GM18508 (cell line): ENCODE measurements at regions not wholly inside any gene's neighbourhood (a gene's known extent, or its start where the extent isn't known, plus 50 kb on each side); places are given as distances from the start of the nearest gene placed in this dataset.
"Not testable (repeated sequence)": the region's sequence is repeated elsewhere in the genome, so short reads cannot be mapped to it uniquely, and the experiment has no call there.

Experiments used
- ATAC-seq: cut with Tn5 transposase; IDR thresholded peaks from one replicate; pipeline ENCODE4 v1.9.1; 2021; ENCODE audit warnings: moderate number of reproducible peaks; ENCODE audit not compliant: insufficient read depth, unreplicated experiment

- no peak for ATAC-seq
Measured at GRCh38 chr11:115656669-115657068, 152.5 kb upstream of the CADM1 start.

- ATAC-seq, result no peak
Measured at GRCh38 chr11:115656041-115656440, 151.8 kb upstream of the CADM1 start.

GRCh38 chr11:115654792-115655191, 150.6 kb upstream of the CADM1 start:
- no peak for ATAC-seq

DNA sequence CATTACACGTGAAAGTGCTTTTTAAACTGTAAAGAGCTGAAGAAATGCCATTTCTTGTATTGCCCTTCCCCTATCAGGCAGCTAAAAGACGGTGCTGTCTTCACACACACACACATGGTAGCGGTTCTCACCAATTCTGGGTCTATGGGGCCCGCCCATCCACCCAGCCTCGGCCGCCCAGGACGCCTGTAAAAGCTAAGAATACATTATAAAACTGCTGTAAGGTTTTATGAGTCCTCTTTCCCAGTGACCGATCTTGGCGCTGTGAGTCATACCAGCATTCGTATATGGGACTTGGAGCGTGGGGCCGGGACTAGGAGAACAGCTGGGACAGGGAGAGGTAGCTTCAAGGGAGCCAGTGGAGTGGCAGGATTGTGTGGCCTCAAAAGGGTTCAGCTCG, 149.7 kb upstream of the CADM1 start:
- no peak for ATAC-seq

DNA sequence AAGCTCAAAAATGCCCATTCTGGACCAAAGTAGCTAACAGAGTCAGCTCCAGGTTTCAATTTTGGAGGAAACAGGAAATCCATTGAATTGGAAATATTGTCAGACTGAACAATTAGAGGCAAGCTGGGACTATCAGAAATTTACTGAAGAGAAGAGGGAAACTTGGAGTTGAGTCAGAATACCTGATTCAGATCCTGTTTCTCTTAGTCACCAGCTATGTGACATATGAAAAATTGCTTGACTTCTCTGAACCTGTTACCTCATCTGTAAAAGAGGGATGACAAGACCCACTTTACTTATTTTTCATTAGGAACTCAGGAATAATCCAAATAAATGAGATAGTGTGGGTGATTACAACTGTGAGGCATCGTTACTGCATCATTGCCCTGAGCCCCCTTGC, 148.9 kb upstream of the CADM1 start:
- no peak for ATAC-seq

- no peak for ATAC-seq
Measured at GRCh38 chr11:115652496-115652895, 148.3 kb upstream of the CADM1 start.

- ATAC-seq, result no peak
Measured at GRCh38 chr11:115652094-115652493, 147.9 kb upstream of the CADM1 start.

DNA sequence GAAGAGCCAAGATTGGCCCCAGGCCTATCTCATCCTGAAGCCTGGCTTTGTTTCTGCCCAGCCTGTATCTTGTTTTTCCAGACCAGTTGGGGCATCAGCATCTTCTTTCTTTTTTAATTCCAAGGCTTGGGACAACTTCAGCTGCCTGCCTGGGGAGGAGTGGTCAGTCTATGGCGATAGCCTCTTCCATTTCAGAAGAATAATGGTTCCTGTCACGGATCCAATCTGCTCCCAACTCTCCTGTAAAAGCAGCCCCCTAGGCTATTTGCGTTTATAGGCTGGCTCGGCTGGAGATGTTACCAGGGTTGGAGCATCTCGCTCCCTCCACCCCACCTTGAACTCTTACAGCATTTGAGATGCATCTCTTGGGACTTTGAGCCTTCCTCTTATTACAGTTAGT, 145.2 kb upstream of the CADM1 start:
- no peak for ATAC-seq

- no peak for ATAC-seq
Measured at GRCh38 chr11:115645631-115646317, 141.6 kb upstream of the CADM1 start.

DNA sequence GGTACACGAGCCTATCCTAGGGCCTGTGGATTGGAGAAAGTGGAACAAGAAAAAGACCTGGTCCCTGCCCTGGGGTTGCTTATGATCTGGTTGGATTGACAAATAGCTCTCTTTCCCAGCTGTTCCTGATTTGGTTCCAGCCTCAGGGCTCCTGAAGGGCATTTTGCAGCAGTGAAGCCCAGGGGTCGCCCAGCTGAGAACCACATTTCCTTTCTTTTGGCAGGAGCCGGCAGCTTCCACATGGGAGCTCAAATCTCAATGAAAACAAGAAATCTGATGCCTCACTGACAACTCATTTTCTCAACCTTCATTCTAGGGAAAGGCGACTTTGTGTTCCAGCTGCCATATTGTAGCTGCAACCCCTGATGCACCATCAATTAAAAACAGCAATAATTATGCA, 140.6 kb upstream of the CADM1 start:
- ATAC-seq, result no peak

DNA sequence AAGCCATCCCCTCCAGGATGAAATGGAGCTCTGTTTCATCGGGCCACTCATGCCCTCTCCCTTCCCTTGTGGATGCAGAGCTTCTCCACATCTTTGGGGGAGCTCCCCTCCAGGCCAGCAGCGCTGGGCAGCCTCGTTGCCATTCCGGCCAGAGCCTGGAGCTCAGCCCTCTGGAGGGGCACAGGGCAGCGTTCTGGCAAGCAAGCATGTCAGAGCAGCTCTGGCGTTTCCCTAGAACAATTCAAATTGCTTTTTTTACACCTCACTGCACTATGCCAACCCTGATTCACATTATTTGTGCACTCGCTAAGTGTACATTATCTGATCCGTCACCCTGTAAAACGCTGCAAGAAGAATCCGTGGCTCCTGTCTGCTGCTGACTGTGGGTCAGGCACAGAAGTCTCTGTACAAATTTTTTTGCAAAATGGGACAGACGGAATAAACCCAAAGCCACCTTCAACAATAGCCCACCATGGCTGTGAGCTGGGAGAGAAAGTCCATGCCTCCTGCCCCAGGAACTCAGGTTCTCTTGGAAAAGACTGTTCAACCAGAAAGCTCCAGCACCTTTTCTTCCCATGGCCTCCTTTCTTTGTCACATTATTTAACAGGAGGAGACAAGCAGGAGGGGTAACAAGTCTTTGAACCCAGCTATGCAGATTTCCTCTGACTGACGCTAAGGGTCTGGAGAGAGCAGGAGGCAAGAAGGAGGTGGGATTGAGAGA, 139.5 kb upstream of the CADM1 start:
- no peak for ATAC-seq

DNA sequence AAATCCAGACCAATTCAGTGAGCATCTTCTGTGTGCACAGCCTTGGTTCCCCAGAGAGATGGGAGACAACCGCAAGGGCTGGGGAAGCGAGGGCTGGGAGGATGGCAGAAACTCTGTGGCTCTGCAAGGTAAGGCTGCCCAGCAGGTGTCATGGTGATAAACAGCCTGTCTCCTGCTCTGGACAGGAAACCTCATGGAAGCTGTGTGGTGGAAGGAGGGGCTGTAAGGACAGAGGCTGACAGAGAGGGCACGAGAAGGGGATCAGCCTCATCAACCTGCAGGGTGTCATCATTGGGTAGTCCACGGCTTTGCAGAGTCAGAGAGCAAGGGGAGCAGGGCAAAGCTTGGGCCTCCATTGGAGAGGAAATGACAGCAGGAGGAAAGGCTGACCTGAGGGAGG, 138.4 kb upstream of the CADM1 start:
- ATAC-seq, result no peak

DNA sequence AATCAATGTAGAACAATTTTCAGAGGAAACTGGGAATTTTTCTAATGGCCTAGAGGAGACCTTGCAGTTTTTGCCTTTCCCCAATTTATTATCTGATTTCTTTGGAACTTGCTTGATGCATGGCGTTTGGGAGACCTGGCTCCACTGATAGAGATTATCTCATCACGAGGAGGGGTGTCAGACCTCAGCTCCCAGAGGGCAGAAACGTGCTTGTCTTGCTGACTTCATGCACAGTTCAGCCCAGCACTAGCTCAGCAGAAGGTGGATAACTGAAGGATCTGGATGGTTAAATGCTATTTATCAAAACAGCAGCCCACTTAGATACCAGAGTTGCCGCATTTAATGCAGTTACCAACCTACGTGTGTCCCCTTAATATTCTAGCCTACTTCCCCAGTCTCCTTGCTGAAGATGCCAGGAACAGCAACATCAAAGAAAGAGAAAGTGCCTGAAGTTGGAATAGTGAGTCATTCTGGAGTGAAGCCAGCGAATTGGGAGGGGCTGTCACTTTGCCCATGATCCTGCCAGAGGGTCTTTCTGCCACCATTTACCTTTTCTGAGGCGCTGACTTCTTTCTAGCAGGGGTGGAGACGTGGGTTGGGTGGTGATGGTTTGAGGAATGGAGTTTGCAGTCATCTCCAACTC, 133.5 kb upstream of the CADM1 start:
- ATAC-seq, result no peak

DNA sequence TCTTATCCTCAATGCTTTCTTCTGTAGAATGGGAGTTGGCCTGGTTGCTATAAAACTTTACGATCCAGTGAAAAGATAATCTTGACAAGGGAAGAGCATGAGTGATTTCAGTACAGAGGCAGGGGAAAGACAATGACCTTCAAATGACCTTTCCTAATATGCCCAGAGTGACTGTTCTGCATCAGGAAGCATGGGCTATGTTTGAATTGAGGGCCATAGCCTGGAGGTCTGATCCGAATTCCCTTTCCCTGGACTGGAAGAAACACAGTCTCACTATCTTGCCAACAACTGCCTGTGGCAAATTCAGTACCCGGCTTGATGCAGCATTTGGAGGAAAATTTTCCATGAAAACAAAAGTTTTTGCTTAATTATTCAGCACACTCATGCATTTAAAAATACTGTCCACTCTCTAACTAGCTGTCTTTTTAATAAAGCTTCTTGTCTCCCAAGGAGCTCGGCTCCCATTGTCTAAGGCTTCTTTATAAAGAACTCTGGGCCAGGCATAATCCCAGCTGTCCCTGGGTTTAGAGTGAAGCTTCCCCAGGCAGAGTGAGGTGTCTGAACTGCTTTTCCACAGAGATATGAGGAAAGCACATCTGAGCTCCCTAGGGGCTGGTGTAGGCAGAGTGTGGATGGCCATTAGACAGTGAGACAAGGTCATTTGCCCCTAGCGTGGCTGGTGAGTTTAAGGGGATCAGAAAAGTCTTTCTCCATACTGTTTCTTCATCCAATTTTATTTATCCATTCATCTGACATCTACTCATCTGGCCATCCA, 132.7 kb upstream of the CADM1 start:
- no peak for ATAC-seq

- not testable (repeated sequence) for ATAC-seq
Measured at GRCh38 chr11:115633977-115634376, 129.8 kb upstream of the CADM1 start.

- no peak for ATAC-seq
Measured at GRCh38 chr11:115632061-115632460, 127.8 kb upstream of the CADM1 start.

- ATAC-seq, result no peak
Measured at GRCh38 chr11:115631609-115632008, 127.4 kb upstream of the CADM1 start.

DNA sequence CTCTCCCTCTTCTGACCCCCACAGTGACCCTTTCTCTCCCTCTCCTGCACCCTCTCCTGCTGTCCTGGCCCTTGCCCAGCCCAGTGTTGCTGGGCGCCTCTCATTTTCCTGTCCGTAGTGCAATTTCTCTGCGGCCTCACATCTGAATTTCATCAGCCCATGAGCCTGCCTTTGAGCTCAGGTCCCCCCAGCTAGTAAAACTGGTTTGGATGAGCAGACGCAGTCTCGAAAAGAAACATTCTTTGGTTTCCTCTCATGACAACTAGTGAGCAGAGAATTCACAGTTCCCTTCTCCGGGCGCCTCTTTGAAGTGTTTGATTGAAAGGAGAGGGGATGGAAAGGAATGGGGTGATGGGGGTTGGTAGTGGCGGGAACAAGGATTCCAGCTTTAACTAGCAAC, 126.0 kb upstream of the CADM1 start:
- ATAC-seq, result no peak

DNA sequence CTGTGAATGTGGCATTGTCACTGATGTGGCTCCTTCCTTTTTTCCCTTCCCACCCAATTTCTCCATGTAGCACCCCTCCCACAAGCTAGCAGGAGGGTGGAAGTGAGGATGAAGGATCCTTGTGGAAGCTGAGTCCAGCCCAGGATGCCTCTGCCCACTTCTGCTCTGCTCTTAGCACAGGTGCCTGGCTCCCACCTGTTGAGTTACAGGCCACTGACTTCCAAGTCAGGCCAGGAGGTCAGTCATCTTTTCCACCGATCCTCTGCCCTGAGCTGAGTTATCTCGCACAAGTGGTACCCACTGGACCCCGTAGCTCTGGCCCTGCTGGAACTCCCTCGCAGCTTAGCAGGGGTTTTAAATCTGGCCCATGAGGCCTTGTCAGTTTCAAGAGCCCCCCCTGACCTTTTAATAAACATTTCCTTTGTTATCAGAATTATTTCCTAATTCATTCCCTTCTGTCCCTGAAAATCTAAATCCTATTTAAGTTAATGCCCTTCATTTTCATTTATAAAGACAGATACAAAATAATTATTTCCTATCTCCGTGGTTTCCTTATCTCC, 125.3 kb upstream of the CADM1 start:
- ATAC-seq, result no peak

- no peak for ATAC-seq
Measured at GRCh38 chr11:115627666-115628460, 123.6 kb upstream of the CADM1 start.
